NCI-H1417 (cell line): ENCODE measurements at regions not wholly inside any gene's neighbourhood (a gene's known extent, or its start where the extent isn't known, plus 50 kb on each side); places are given as distances from the start of the nearest gene placed in this dataset.

Source experiments
- DNase-seq, 3 experiments: peaks; one replicate each; lab custom pipeline; 2025; lab: John Stamatoyannopoulos, UW

DNA sequence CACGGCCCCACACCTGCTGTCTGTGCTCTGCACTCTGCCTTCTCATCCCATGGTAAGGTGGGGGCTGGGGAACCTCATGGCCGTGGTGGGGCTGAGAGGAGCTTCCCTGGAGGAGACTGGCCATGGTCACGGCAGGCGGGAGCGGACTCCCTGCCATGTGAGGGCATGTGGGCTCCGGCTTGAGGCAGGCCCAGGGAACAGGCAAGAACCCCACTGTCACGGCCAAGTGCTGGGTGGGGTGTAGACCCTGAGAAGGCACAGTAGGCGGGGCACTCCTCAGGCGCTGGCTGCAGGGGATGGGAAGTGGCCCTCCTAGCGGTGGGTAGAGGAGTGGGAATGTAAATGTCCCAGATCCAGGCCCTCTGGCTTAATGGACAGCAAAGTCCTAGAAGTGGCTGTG is 1262.7 kb downstream of the BRD1 start:
- DNase-seq: no peak

DNA sequence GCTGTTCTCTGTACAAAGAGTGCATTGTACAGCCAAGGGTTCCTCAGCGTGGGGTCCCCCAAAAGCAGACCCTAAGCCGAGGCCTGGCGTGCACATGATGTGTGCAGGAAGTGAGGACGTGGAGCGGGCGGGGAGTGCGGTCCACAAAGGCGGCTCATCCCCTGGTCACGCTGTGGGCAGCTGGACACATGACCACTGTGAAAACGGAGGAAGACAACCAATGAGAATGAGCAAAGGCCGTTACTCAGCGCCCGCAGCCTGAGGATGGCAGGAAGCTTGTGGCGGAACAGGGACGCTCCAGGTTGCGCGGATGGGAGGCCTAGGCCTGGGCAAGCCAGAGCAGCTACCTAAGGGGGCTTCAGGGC is 1263.7 kb downstream of the BRD1 start:
- DNase-seq: no peak

DNA sequence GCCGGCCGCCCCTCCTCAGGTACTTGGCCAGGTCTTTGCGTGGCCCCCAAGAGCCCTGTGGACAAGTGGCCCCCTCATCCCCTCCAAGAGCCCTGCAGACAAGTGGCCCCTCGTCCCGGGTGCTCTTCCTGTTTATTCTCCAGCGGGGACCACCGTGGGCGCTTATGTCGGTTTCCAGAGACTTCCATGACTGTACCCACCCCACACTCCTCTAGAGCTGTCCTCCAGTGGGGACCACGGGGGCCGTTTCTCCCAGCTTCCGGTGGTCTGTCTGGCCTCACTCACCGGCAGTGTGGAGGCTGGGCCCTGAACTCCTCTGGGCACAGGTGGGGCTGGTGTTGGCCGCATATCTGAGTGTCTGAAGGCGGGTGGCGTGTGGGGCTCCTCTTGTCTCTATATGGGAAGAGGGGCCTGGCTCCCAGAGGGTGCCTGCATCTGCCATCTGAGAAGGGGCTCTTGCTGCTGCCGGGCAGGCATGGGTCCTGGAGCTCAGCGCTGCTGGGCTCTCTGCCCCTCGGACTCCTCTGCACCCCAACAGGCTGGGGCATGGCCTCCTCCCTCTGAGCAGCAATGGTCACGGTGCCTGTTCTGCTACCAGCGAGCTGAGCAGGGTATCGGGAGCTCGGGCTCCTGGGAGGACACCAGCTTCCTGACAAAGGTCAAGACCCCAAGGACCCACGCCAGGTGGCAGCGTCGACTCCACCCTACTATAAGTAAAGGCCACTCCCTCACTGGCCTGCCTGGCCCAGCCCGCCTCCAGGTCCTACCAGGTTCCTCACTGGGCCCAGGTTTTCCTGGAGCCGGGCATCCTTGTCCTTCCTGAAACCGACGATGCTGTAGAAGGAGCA is 1264.3 kb downstream of the BRD1 start:
- no peak for DNase-seq

DNA sequence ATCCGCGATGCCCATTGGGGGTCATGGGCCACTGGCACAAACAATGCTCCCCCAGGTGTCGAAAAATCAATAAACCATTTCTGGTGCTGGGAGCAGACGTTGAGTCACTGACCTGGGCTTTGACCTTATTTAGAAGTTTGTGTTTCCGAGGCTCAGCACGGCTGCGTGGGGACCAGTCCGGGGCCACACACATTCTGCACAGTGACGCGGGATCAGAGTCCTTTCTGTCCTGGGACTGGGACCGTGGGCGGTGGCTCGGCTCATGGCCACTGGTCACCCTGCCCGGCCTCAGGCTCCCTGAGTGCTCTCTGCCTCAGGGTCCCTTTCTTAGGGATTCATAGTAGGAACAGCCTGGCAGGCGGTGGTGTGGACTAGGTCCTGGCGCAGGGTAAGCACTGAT is 1266.0 kb downstream of the BRD1 start:
- DNase-seq: no peak

DNA sequence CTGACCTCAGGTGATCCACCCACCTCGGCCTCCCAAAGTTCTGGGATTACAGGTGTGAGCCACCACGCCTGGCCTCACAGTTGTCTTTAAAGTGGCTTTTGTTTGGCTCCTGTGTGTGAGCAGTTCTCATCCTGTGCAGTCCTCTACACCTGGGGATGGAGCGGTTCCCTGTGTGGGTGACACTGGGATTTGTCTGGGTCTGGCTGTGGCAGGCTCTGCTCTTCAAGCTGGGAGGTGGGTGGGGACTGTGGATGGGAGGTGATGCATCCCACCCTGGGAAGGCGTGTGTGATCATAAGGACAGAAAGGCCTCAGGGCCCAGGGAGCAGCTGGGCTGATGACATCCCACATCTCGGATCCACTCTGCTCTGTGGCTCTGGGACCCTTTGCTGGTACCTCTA is 1266.8 kb downstream of the BRD1 start:
- DNase-seq: no peak

DNA sequence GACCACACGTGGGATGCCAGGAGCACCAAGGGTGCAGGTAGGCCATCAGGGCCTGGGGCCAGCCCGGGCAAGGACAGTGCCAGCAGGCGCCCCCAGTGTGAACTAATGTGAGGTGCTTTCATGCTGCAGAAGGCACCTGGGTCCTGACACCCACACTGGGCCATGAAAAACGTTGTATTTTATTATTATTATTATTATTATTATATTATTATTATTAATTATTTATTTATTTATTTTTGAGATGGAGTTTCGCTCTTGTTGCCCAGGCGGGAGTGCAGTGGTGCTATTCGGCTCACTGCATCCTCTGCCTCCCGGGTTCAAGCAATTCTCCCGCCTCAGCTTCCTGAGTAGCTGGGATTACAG is 1267.3 kb downstream of the BRD1 start:
- no peak for DNase-seq

DNA sequence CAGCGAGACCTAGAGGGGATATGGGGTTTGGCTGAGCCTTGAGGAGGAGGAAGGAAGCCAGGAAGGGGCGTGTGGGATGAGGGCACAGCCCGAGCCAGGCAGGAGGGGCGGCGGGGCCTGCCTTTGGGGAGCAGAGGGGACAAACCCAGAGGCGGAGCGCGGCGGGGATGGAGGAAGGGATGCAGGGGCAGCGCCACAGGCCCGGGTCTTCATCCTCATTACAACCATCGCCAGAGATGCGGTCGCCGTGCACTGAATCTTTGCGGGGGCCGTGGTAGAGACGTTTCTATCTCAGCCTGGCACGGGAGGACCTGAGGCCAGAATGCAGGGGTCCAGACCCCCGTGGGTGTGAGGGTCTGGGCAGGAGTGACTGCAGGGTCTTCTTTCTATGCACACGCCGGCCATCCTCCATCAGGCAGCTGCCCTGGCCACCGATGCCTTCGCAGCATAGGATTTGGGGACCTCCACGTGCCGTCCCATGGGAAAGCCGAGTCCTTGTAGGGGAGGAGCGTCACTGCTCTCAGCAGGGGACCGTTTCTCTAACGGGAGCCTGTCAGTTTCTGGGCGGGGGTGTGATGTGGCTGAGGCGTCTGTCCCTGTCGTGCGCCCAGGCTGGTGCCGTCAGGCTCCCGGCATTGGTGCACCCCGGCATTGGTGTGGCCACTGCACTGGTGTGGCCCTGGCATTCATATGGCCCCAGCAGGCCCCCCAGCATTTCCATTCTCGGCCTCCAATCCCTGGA is 1267.9 kb downstream of the BRD1 start:
- DNase-seq: no peak

DNA sequence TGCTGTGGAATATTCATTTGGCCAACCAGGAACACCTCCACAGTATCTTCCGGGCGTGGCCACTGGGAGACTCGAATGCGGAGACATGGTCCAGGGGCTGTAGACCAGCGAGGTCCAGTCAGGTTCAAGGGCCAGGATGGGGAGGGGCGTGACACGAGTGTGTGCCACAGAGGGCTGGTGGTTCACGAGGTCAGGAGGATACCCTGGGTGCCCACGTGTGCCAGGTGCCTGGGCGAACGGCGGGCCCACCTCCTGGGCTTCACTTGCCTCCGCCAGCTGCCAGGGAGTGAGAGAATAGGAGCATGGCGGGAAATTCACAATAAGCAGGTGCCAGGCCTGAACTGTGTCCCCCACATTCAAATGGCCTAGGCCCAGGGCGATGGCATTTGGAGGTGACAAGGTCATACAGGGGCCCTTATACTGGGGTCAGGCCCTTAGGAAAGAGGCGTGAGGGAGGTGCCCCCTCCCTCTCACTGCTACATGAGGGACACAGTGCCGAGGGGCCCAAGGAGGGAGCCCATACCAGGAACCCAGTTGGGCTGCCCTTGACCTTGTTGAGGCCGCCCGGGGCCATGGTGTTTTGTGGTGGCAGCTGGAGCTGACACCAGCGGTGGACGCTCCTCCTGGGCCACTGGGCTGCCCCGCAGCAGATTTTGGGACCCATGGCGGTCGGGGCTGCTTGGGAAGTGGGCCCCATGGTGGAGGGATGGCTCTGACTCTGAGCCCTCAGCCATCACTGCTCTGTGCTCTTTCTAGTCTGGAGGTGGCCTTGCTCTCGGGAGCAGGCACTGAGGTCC is 1268.9 kb downstream of the BRD1 start:
- no peak for DNase-seq

DNA sequence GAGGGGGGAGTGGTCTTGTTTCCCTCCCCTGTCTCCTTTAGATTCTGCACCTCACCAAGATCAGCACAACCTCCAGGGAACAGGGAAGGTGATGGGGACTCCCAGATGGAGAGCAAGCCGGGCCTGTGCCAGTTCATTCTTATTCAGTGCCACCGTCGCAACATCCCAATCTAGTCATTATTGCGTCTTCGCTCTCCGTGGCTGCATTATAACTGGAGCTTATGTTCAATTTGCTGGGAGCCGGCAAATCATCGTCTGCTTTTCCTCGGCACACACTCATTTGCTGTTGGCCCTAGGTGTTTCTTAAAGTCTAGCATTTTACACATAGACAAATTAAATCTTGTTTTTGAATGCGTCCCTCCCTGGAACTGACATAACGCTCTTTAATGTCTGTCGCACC is 1269.7 kb downstream of the BRD1 start:
- no peak for DNase-seq

DNA sequence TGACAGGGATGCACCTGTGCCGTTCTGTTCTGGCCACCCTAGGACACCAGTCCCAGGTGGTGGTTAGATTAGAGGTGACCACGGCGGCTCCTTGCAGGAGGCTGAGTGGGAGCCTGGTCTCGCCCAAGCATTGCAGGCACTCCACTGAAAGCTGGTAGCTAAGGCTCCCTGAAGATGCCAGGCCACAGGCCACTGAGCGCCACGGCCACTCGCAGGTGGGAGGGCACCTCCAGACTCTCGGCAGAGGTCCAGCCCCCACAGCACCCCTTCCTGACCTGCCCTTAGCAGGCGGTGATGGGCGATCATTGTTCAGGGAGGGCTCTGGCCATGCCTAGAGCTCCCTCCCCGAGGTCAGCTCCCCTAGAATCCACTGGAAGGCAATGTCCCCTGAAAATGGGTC is 1270.2 kb downstream of the BRD1 start:
- DNase-seq: no peak

DNA sequence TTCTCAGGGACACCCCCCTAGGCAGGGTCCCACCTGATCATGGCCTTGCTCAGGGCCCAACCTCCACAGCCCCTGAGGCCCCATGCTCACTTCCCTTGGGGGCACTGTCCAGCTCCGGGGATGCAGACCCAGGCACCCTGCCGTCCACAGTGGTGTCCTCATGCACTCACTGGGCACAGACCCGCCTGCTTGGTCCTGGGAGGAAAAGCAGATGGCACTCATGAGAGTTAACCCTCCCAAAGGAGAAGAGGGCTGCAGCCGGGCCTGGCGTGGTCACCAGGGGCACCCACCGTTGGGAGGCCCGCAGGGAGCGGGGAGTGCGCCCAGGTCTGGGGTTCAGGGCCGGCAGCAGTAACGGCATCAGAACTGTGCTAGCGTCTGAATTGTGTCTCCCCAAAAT is 1270.9 kb downstream of the BRD1 start:
- DNase-seq: no peak

DNA sequence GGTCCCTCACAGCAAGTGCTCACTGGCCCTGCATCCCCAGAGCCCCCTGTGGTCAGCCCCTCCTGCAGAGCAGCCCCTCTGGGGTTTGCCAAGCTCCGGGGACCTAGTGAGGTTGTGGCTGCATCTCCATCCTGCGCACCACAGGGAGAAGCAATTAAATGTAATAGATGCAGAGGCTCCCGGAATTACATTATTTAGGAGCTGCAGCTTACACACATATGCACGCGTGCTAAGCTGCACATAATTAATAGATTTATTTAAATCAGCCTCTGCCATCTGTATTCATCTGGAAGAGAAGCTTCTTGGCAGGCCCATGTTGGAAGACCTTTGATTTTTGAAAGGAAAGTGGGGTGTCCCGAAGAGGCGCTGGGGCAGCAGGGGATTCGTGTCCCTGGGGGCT is 1271.5 kb downstream of the BRD1 start:
- no peak for DNase-seq

DNA sequence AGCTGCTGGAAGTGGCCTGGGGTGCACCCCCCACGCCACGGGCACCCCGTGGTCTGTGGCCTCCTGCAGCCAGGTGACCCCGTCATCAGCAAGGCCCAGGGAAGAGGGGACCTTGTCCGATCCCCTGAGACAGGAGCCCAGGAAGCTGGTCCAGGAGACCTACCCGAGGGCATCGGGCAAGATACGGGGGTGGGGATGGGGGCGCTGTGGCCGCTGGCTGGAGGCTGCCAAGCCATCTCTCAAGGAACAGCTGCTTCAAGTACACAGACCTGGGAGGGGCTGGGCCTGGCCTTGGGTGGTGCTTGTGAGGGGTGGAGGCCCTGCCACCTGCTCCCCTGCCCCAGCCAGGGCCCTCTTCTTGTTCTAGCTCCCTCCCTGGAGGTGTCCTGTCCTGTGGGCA is 1272.1 kb downstream of the BRD1 start:
- DNase-seq: no peak

DNA sequence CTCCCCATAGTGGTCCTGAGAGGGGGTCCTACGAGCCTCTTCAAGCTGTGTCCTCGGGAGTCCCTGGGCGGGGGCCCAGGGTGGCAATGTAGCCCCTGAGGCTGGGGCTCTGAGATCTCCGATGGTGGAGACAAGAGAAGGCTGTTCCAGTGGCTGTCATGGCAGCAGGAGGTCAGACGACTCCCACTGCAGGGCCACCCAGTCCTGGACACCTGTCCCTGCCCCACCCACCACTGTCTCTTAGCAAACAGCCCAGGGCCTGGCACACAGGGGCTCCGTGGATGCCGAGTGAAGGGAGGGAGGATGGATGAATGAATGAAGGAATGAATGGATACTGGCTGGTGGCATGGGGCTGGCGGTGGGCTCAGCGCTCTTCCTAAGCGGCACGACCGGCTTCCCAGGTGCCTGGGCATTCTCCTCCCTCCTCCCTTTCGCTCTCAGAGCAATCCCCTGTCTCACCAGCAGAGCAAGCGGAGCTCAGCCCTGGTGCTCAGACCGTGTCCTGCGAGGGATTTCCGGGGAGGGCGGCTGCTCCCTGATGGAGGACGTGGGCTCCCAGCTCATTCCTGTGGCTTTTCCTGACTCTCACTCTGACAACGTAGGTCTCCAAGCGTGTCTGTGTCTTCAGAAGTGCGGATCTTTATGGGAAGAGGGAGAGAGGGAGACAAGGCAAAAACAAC is 1272.6 kb downstream of the BRD1 start:
- no peak for DNase-seq

DNA sequence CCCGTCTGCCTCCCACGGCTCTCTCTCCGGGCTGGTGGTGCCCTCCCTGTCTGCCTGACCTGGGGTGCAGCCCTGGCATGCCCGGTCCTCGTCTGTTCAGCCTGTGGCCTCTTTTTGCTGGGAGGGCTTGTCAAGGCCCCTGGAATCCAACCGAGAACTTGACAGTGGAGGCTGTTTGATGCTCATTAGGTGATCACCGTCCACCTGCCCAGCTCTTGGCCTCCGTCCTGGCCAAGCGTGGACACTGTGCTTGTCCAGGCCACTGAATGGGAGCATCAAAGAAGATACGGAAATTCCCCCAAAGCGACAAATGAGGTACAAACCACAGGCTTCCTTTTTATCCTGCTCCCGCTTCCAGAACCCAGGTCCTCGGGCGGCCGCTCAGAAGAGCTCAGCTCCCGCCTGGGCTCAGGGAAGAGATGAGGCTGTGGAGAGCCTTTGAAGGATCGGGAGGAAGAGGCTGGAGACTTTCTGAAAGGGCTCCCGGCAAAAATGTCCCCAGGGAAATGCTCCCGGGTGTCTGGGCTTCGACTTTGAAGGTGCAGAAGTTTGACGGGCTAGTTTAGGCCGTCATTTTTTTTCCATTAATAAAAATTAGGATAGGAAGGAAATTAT is 1273.9 kb downstream of the BRD1 start:
- no peak for DNase-seq

DNA sequence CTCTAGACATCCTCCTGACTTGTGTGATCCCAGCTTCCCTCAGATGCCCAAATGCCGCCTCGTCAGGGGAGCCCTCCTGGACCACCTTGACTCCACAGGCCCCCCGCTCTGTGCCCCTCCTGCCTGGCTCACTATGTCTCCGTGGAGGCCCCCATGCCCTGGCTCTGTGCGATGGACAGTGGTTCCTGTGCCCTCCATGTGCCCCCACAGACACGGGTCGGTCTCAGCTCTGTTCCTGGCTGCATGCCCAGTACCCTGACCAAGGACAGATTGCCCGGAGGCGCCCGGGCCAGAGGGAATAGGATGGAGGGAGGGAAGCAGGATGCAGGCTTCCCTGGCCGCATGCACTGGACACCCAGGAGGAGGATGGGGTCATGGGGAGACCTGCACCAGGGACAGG is 1274.6 kb downstream of the BRD1 start:
- no peak for DNase-seq

DNA sequence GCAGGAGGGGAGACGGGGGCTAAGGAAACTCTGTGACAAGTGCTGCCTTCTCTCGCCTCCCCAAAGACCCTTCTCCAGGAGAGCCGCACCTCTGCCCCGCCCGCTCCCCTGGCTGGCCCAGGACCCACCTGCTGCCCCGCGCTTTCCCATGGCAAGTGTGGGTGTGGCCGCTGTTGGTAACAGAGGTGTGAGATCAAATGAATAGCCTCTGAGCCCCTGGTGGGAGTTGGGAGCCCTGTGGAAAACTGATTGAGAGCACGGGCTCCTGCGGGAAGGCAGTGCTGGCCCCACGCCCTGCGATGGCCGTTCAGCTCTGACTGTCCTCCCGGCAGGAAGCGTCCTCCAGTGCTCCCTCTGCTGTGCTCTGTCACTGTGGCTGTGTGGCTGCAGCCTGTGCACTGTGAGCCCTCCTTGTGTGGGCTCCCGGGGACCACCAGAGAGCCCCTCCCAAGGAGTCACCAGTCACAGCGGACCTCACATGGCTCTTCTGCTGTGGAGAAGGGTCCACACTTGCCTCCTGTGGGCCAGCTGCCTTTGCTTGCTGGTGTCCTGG is 1275.9 kb downstream of the BRD1 start:
- DNase-seq: no peak

DNA sequence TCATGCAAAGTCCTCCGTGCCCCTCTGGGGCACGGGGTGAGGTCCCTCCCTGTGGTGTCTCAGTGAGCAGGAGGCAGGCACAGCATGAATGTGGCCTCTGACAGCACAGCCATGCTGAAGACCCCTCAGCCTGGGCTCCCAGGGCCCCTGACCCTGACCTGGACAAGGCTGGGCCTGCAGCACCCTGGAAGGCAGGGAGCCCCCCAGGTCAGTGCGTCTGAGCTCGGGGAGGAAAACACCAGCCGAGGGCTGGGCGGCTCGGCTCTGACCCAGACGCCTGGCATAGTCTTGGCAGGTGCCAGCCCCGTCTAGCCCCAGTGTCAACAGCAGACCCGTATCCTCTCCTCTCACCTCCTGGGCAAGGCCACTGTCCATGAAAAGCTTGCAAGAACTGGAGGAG is 1276.6 kb downstream of the BRD1 start:
- DNase-seq: no peak

DNA sequence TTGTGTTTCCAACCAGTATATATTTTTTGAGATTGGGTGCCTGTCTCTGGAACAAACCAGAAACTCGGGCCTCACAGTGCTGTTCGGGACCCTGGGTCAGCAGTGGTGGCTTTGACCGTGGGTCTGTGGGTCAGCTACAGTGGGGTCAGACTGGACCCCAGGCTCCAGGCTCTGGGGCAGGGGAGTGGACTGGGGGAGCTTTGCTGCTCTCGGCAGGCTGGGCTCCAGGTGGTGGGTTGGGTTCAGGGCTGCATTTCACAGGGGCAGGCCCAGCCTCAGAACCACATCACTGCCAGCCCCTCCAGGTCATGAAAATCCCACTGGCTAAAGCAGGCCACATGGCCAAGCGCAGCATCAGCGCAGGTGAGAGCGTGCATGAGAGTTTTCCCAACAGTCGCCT is 1279.3 kb downstream of the BRD1 start:
- DNase-seq: no peak

DNA sequence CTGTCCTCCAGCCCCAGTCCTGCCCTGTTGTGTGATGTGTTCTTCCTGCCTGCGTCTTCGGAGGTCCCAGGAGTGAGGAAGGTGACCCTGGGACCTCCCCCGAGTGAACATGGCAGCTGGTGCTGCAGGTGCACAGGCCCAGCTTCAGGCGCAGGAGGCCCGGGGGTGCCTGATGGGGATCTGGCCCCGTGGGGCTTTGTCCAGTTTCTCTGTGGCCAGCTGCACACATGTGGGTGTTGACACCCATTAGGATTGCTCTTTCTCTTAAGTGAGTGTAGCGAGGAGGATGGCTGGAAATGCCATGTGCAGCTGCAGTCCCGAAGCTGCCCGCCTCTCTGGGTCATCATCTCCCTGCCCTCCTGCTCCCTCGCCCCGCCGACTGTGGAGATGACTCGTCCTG is 1279.7 kb downstream of the BRD1 start:
- DNase-seq: no peak

DNA sequence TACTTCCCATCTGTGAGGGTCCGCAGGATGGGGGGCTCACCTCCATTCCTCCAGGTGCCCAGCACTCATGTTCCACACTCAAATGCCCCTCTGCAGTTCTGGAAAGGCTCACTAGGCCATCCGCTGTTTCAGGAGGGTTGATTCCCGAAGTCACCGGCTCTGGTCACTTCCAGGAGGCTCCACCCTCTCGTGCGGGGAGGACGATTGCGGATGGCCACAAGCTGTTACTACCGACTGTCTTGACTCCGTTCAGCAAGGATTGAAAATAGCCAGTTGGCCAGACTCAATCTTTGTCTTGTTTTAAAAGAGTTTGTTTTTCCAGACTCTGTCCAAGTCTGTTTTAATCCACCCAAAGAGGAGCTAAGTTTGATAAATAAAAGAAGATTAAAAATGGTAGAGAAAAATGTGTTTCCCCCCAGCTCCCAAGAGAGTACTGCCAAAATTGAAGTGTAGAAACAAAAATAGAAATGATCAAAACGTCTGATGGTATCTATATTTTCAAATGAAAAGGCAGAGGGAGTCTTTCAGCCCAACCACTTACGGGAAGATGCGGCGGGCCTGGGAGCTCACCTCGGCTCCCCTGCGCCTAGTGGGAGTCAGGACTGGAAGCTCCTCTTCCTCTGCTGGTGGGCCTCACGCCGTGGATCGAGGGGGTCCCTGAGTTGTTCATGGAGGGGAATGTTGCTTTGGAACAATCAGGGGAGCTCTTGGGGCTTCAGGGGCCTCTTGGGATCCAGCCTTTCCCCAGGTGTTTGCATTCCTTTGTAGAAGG is 1280.8 kb downstream of the BRD1 start:
- DNase-seq: no peak
